GM18519 (cell line): ENCODE measurements at regions not wholly inside any gene's neighbourhood (a gene's known extent, or its start where the extent isn't known, plus 50 kb on each side); places are given as distances from the start of the nearest gene placed in this dataset.
"Not testable (repeated sequence)": the region's sequence is repeated elsewhere in the genome, so short reads cannot be mapped to it uniquely, and the experiment has no call there.

Experiments
- ATAC-seq: cut with Tn5 transposase; IDR thresholded peaks from one replicate; pipeline ENCODE4 v1.9.1; 2021; ENCODE audit warnings: mild to moderate bottlenecking, moderate library complexity; ENCODE audit not compliant: unreplicated experiment, low FRiP score

- no peak for ATAC-seq
Measured at GRCh38 chr2:8545695-8546611, 135.9 kb upstream of the ID2 start.

- no peak for ATAC-seq
Measured at GRCh38 chr2:8546612-8547283, 135.1 kb upstream of the ID2 start.

- ATAC-seq, result no peak
Measured at GRCh38 chr2:8547284-8548064, 134.4 kb upstream of the ID2 start.

- no peak for ATAC-seq
Measured at GRCh38 chr2:8548065-8548618, 133.7 kb upstream of the ID2 start.

GRCh38 chr2:8548619-8549150 is 133.2 kb upstream of the ID2 start:
- ATAC-seq, result no peak

- ATAC-seq, result no peak
Measured at GRCh38 chr2:8549273-8549922, 132.5 kb upstream of the ID2 start.

- ATAC-seq, result no peak
Measured at GRCh38 chr2:8549942-8550341, 131.9 kb upstream of the ID2 start.

- no peak for ATAC-seq
Measured at GRCh38 chr2:8550481-8550880, 131.4 kb upstream of the ID2 start.

- no peak for ATAC-seq
Measured at GRCh38 chr2:8550937-8551621, 130.8 kb upstream of the ID2 start.

GRCh38 chr2:8551622-8552074 is 130.2 kb upstream of the ID2 start:
- peak; percentile 55 for ATAC-seq

- ATAC-seq, result no peak
Measured at GRCh38 chr2:8552293-8552801, 129.5 kb upstream of the ID2 start.

- ATAC-seq, result no peak
Measured at GRCh38 chr2:8553643-8554042, 128.2 kb upstream of the ID2 start.

GRCh38 chr2:8554296-8554806 is 127.5 kb upstream of the ID2 start:
- ATAC-seq, result no peak

GRCh38 chr2:8555543-8555942 is 126.3 kb upstream of the ID2 start:
- ATAC-seq, result no peak

- no peak for ATAC-seq
Measured at GRCh38 chr2:8558096-8558495, 123.8 kb upstream of the ID2 start.

- no peak for ATAC-seq
Measured at GRCh38 chr2:8558956-8559355, 122.9 kb upstream of the ID2 start.

GRCh38 chr2:8559805-8560204 is 122.1 kb upstream of the ID2 start:
- ATAC-seq, result no peak

- not testable (repeated sequence) for ATAC-seq
Measured at GRCh38 chr2:8561692-8562091, 120.2 kb upstream of the ID2 start.
